Activated T-cell treated with anti-CD3 and anti-CD28 coated beads for 24 hours (primary cell): ENCODE measurements at regions not wholly inside any gene's neighbourhood (a gene's known extent, or its start where the extent isn't known, plus 50 kb on each side); places are given as distances from the start of the nearest gene placed in this dataset.
"Not testable (repeated sequence)": the region's sequence is repeated elsewhere in the genome, so short reads cannot be mapped to it uniquely, and the experiment has no call there.

Experiments
- DNase-seq: peaks from one replicate; pipeline ENCODE4 v3.0.0-alpha.2; 2020; ENCODE audit warnings: low read depth

DNA sequence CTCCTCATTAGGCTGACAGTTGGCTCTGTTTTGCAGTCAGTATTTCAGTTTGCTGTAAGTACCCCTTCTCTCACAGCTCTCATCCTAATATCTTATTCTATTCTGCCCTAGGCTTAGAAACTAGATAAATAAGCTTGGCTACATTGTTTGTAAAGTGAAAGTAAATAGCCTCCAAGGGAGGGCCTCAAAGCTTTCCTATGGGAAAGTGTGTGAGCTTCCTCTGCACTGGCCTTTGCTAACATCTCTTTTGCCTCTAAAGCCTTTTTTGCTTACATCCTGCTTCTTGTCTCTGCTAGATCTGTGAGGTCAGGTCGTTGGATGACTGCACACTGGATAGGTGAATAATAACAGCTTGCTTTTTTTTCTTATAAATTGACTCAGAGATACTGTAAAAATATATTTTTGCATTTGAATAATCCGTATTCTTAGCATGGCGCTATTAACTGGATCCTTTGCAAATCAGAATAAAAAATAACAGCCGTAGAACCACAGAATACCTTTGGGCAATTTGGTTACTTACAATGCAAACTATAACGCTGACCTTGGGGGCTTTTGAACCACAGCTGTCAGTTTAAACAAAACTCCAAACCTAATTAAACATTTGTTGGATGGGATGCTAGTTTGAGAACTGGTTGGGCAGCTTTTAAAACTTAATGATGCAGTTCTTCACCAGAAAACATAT lies 55.1 kb downstream of the TTC6 start:
- no peak for DNase-seq

DNA sequence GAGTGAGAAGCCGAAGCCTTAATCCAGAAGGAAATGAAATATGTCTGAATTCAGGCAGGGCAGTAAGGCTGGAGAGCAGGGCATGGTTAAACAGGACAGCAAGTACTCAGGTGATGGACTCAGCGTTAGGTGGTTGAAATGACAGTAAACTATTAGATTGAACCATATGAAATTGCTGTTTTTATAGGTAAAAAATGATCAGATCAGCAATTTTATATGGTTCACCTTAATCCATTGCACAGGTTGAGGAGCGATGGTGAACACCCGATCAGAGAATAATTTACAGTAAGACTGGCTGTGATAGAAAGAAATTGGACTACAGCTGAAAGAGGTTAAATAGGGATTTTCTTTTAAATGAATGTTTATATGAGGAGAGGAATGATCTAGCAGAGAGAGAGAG lies 56.6 kb downstream of the TTC6 start:
- no peak for DNase-seq

DNA sequence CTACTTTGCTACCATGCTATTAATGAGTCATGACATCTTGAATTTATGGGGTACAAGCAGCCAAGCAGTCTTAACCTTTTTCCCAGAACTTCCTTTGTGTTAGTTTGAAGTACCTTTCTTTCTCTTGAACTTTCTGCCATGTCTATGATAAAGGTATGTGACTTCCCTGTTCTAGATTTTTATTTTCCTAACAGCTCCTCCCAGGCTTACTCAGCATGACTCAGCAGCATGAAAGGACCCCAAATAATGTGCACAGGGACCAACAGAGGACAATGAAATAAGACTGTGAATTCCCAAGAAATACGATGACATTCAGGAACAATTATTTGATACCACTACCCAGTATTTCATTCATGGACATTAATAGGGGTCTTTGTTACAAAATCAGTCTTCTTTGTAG lies 60.0 kb downstream of the TTC6 start:
- no peak for DNase-seq

DNA sequence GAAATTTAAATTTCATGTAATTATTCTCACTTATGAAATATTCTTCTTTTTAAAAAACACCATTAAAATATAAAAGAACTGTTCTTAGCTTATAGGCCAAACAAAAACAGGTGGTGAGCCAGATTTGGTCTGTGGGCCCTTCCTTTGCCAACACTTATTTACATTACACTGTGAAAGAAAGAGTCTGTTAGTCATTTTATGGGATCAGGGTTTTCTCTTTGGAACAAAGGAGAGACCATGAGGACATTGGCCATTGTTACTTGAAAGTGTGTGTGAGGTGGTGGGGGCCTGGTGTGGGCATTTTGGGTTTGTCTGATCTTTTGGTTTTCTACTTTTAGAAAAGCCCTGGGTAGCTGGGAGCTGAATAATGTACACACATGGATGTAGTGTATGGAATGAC lies 62.7 kb downstream of the TTC6 start:
- no peak for DNase-seq

DNA sequence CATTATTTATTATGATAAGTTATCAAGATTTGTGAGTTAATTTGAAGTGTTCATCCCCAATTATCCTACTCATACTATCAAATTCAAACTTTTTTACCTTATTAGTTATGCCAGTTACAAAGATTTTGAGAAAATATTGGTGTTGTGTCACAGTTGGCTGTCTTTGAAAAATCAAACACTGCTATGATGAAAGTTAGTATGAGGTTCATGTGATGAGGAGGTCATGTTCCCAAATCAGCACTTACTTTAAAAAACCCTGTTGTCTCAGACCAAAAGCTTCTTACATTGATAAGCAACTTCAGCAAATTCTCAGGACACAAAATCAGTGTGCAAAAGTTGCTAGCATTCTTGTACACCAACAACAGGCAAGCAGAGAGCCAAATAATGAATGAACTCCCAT lies 68.1 kb downstream of the TTC6 start:
- DNase-seq, result no peak

DNA sequence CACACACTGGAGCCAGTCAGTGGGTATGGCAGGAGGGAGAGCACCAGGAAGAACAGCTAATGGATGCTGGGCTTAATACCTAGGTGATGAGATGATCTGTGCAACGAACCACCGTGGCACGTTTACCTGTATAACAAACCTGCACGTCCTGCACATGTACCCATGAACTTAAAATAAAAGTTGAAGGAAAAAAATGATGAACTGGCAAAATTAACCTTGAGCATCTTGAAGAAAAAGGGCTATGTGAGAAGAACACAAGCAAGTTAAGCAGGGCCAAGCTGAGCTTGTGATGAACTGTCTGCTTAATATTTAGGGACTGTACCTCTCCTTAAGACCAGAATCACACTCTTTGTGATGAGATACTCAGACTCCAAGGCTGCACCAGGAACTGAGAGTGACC lies 70.0 kb downstream of the TTC6 start:
- DNase-seq, result no peak

DNA sequence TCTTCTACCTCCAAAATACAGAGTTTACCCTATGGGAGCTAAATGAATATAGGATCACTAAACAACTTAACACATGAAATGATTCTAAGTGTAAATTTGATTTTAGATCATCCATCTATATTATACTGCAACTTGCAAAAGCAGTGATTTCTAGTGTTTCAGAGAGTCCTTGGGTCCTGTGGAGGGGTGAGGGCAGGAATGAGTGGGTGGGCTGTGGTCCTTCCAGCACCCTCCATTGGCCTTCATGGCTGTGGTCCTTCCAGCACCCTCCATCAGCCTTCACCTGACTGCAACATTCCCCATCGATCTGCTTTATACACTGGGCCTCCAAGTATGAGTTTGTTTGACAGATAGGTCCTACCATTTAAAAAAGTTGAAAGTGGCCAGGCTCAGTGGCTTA lies 70.5 kb downstream of the TTC6 start:
- DNase-seq, result no peak

DNA sequence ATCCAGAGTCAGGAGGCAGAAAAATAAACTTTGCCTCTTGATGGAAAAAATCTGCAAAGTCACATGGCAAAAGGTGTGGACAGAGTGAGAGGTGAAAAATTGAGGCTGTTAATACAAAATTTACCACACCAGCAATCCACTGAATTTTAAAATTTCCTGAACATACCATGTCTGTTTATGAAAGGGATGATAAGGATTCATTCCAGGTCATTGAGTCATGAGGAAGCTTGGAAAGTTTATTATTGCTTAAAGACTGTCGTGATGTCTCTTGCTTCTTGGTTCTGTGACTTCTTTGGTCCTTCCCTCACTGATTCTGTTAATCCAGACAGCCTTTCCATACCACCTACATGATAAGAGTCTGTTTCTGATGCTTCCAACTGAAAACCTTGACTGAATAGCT lies 73.2 kb downstream of the TTC6 start:
- DNase-seq, result no peak

DNA sequence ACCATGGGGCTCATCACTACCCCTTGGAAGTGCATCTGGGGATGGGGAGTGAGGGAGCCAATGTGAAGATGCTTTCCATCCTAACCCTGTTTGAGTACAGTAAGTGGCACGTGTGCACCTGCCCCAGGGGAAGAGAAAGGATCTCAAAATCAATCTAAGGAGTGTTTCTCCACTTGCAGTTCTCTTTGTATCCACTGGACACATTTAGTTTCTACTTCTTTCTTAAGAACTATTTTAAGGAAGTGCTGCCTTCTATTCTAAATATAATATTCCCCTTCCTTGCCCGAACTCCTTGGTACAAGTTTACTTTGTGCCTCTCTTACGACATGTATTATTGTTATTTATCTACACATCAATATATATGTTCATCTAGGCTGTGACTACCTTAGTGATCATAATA lies 73.8 kb downstream of the TTC6 start:
- DNase-seq, result no peak

DNA sequence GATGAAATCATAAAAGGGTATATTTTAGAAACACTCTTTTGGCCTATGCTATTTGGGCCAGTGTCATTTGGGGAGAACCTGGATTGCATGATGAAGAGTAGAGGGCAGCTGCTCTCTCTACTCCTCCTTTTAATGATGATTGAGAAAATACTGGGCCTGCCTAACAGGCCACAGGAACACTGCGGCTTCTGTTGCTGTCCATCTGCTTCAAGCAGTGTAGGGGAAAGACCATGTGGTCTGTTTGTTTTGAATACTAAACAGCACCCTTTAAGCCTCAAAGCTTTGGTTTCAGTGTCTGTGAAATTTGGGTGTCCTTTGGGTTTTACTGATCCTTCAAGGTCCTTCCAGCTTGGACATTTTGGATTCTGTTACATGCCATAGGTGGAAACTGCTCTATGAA lies 78.0 kb downstream of the TTC6 start:
- DNase-seq, result no peak

DNA sequence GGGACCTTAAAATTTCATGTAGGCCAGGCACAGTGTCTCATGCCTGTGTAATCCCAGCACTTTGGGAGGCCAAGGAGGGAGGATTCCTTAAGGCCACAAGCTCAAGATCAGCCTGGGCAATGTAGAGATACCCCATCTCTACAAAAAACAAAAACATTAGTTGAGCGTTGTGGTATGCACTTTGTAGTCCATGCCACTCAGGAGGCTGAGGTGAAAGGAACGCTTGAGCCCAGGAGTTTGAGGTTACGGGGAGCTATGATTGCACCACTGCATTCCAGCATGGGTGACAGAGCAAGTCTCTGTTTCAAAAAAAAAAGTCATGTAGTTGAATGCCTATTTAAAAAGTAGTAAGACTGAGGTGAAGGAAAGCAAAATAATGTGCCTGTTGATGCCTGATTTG lies 83.5 kb downstream of the TTC6 start:
- DNase-seq, result no peak

DNA sequence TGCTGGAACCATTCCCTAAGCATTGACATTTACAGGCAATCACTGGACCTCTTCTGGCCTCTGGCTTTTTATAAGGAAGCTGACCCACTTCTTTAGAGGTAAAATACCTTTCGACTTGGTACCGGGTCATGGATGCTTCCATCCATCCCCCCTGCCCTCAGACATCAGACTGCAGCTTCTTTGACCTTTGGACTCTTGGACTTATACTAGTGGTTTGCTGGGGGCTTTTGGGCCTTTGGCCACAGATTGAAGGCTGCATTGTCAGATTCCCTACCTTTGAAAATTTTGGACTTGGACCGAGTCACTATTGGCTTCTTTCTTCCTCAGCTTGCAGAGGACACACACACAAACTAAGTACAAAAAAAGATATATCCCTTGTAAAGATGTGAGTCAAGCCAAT lies 86.1 kb downstream of the TTC6 start:
- DNase-seq, result no peak

DNA sequence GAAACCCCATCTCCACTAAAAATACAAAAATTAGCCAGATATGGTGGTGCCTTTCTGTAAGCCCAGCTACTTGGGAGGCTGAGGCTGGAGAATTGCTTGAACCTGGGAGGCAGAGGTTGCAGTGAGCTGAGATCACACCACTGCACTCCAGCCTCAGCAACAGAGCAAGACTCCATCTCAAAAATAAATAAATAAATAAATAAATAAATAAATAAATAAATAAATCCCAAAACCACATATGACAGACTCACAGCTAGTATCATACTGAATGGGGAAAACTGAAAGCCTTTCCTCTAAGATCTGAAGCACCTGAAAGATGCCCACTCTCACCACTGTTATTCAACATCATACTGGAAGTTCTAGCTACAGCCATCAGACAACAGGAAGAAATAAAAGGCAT lies 97.3 kb downstream of the TTC6 start:
- DNase-seq, result not testable (repeated sequence)

DNA sequence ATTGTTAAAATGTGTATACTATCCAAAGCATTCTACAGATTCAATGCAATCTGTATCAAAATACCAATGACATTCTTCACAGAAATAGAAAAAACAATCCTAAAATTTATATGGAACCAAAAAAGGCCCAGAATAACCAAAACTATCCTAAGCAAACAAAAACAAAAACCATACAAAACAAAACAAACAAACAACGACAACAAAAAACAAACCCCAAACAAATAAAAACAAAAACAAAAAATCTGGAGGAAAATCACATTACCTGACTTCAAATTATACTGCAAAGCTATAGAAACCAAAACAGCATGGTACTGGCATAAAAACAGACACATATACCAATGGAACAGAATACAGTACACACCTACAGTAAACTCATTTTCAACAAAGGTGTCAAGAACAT lies 98.0 kb downstream of the TTC6 start:
- not testable (repeated sequence) for DNase-seq

DNA sequence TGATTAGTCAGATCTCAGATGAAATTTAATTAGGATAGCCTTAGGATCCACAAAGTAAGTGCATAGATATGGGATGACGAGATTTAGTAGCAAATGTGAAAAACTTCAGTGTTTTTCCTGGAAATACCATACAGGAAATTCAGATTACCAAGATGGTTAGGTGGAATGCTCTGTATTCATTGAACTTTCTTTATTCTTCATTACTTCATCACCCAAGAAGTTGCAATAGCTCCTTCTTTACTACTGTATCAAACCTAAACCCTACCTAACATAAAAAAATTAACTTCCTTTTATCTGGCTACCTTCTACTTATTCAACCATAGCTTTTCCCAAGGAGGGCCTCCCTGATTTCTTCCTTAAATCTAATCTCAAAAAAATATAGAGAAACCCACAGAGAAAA lies 100.4 kb downstream of the TTC6 start:
- no peak for DNase-seq

DNA sequence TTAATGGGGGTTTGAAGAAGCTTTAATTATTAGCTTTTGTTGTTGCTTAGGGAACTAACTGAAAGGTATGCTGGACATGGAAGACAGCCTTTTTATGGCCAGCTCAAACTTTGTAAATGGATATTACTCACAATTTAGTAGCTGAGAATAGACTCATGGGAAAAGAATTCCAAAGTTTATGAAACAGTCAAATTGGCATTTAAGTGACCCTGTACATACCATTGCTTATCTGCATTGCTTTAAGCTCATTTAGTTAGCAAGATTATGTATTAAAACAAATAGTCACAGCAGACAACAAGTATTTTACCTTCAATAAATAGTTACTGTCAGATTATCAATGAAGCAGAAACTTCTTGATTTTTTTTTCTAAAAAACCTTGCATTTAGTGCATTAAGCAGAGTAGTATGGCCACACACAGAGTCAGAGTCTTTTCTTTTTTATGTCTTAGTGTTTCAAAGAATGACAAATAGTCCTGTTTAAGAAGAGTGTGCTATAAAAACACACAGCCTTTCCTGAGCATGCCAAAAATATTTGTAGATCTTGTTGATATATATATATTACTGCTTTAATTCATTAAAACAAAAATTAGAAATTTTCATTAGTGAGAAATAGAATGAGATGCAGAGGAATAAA lies 102.2 kb downstream of the TTC6 start:
- DNase-seq, result no peak

DNA sequence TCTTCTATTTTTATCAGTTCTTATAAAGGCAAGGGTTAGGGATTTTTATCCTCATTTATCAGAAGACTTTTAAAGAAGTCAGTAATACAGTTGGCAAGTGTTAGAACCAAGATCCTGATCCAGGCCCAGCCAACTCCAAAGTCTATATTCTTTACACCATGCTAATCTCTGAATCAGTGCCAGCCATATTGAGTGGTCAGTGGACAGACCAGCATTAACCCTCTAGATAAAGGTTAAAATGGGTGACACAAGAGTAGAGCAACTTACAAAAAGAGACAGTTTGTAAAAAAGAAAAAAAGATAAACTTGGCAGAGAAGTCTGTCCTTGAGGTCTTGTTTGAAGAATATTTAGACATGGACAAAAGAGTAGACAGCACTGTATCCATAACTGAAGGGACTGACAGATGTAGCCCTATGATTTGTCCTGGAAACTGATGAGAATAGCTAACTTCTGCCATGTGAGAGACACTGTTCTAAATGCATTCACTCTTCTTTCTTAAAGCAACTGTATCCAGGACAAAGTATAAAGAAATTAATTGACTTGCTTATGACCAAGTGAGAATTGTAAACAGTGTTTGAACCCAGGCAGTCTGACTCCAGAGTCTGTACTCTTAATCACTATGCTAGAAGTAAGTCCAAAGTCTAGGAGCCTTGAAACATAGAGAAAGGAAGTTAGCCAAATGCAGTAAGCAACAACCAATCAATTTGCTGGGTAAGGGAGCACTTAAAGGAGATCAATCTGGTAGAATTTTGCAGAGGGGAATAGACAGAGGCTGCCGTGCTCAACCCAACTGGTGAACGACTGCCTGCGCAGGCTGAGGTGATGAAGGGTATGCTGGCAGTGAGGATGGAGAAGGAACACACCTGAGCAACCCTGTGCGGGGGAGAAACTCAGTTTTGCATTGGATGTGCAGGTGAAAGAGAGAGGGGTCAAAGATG lies 103.7 kb downstream of the TTC6 start:
- no peak for DNase-seq

DNA sequence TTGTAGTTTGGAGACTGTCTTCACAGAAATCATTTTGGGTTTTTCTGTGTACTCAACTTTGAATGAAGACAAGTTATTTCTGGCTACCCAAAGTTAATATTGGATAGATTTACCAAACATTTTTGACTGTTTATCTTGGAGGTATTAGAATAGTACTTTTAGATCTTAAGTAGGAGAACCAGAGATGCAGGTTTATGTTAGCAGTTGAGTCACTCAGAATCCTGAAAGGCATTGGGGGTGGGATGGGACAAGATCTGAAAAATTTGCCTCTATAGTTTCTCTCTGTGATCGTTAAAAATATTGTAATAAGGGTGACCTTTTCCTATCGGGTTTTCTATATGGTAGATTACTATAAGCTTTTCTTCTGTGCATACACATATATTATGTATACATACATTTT lies 112.3 kb downstream of the TTC6 start:
- DNase-seq, result no peak

DNA sequence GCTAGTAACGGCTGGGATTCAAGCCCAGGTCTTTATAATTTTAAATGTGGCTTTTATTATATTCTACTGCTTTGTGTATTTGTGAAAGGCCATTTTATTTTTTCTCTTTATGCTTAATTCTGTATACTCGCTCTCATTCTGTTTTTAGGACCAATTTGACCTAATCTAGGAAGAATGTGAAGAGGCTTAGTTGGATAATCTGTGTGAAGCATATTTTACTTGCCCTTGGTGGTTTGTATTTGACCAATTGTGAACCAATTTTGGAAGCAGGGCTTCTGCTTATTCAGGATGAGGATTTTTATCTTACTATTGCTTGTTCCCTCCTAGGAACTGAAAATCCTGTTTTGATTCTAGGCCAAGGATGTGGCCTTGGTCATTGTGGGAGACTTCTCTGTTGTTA lies 113.1 kb downstream of the TTC6 start:
- DNase-seq, result no peak

DNA sequence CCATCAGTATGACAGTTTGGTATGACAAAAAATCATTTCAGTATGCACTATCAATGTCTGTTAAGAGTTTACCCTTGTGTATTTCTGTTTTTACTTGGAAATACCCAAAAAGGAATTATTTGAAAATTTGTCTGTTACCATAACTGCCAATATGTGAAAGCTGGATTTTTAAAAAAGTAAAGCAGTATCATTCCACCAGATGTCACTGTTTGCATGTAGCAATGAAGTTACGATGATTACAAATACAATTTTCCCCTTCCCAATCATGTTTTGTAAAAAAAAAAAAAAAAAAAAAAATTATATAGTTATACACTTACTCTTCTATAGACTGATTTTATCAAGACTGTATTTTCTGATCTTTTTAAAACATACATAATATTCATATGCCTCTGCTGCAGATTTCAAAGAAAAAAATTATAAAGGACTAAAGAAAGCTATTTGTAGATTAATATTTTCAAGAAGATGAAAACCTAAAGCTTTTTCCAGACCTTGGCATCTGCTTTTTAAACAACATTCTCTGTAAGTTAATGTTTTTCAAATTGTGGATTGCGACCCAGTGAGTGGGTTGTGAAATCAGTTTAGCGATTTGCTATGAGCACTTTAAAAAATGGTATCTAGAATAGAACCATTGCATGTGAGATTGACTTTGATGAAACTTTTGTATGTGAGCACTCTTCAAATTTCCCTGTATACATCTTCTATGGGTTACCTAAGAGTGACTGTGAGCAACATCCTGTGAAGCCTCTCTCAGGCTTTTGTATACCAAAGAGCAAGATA lies 114.2 kb downstream of the TTC6 start:
- DNase-seq, result no peak

DNA sequence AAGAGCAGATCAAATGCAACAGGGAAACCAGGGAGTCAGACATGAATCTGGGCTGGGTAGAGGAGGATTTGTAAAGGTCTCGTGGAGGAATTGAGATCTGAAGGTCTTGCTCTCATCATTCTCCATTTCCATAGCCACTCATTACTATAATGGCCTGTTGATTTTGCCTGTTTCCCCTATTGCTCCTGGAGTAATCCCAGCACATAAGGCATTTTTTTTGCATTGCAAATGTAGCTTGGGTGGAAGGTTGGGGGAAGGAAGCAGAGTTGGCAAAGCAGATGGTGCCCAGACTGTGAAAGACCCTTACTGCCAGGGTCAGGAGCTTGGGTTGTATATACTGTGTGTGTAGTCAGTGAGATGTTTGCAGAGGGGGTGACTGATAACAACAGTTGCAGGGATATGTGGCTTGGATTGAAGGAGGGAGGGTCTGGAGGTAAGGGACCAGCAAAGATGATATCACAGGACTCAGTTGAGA lies 116.0 kb downstream of the TTC6 start:
- no peak for DNase-seq

DNA sequence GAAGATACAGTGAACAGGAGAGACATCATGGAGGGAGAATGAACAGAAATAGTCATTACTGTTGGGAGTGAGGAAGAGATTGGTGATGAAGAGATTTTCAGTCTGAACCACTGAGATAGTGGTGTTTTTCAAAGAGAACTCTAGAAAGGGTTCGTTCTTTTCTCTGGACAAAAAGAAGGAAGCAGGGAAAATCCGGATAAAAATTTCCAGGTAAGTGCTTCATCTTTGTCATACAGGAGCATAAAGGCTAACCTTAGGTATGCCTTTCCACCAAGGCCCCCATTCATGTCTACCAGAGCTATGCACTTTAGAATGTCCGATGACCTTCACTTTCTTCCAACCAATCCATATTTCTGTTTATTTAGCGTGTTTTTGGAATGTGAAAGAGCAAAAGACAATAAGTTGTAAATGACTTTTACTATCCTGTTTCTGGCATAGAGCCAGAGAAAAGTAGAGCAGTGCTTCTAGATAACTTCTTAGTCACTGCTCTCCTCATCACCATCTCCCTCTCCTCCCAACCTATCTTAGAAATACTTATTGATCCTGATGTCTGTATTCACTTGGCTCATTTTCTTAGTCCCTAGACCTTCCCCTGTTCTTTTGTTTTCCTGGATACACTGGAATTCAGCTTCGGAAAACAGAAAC lies 116.5 kb downstream of the TTC6 start:
- no peak for DNase-seq
